ENCODE measurements at regions not wholly inside any gene's neighbourhood (a gene's known extent, or its start where the extent isn't known, plus 50 kb on each side); places are given as distances from the start of the nearest gene placed in this dataset.

DNA sequence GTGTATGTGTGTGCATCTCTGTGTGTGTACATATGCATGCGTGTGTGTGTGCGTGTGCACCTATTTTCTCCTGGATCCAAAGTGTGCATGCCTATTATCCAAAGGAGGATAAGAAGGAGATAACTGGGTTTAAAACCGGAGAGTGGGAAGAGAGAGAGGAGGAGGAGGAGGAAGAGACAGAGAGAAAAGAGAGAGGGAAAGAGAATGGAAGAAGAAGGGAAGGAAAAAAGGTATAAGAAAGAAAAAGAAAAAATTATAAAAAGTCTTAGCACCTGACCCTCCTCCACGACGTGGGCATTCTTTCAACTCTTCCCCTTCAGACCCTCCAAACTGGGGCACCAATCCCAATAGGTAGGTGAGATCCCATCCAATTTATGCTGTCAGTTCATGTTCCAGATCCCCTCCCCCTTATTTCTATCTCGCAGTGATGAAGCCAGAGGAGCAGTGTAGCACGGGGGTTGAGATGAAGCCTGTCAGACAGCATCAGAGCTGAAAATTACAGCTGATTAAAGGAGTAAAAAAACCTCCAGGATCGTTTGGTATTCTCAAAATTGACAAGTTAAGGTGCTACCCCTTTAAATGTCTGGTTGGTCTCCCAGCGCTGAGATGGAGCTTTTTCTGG, 386.7 kb upstream of the ATP5MC3 start:
- DNase-seq (ENCODE audit: low spot score) = no peak

DNA sequence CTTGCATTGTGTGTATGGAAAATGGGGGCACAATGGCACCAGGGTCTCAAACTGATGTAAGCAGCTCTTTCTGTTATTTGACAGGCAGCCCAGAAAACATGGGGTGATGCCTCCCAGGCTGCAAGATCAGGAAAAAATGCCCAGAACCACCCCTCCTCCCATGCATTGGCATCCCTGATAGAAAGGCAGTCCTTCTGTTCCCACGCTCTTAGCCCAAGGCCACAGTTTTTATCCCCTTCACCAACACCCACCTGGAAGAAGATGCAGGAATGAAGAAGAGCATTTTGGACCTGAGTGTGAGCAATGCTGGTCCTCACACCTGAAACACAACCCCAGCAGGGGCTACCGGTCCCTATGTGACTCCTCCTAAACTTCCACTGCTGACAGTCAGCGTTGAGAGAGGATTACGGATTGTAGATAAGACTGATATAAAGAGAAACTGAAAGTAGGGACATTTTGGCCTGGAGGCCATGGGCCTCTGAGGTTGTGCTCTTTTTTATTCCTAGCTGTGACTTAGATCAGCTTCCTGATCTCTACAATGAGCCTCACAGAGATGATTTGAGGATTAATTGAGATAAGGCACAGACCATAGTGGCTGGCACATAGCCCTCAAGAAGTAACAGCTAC, 386.0 kb upstream of the ATP5MC3 start:
- DNase-seq (ENCODE audit: low spot score) = no peak

DNA sequence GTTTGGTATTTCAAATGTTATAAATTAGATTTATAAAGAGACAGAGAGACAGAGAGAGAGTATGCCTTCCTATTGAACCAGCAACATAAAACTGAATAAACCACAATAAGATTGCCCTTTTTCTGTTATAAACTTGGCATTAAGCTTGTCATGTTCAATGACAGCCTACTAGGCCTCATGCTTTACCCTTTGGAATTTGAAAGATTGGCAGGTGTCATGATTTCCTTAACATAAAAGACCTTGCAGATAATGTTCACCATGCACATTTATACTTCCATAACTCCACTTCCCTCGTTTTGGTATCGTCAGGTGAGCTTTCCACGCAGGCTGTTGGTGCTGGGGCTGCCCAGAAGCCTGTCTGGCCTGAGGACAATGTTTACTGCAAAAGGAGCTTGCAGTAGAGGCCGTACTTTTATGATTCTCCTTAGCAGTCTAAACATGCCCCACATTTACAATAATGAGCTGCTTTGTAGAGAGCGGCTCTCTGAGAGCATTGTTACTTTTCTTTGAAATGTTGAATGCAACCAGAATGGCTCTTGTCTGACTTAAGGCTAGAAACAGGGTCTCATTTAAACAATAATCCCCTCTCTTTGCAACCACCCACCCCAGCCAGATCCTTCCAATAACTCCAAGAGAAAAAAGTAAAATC, 379.1 kb upstream of the ATP5MC3 start:
- DNase-seq (ENCODE audit: low spot score) = no peak

DNA sequence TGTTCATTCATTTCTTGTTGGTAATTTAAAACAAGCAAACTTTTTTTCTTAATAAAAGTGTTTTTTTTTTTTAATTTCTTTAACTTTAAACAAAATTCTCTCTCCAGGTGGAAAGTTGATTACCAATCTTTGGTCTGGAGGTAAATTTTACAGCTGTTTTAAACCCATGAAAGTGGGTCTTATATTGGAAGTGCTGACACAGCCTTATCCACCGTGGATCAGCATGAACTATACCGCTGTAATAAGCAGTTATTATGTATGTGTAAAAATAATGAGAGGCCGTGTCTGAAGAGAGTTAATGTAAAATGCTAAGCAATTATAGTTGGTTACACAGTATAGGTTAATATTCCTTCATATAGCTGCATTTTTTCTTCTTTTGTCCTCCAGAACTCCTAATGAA, 378.1 kb upstream of the ATP5MC3 start:
- no peak for DNase-seq (ENCODE audit: low spot score)

DNA sequence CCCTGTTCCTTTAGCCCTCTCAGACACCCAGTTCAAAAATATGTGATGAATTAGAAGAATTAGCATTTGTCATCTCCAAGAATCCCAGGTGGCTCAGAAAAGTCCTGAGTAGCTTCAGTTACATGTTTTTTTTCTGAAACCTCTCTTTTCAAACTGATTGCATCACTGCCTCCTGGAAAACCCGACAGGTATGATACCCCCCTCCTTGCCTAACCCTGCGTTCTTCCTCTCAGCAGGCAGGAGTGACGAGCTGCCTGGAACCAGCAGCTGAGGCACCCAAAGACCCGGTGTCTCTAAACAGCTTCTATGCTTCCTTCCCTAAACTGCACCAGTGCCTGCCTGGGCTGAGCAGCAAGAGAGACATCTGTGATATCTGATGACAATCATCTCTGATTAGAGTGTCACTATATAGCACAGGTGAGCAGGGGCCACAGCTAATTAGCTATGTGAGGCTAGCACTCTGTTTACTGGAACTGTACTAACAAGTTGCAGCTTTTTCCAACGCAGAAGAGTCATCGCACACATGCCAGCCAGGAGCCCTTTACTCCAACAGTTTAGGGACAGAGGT, 376.4 kb upstream of the ATP5MC3 start:
- no peak for DNase-seq (ENCODE audit: low spot score)

DNA sequence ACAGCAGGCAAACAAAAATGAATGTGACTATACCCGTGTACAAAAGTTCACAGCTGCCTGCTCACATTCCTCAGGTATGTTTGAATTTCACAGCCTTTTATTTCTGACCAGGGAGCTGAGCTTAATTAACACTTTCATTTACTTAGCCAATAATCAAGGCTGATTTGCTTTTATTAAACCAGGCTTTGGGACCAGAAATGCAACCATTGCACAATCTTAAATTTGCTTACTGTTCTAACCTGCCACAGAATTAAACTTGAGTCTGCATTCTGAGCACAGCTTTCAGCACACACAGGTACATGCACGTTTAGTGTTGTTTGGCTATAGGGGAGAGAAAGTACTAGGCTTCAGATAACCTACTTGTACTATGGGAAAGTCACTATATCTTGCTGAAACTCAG, 372.4 kb upstream of the ATP5MC3 start:
- no peak for DNase-seq (ENCODE audit: low spot score)

DNA sequence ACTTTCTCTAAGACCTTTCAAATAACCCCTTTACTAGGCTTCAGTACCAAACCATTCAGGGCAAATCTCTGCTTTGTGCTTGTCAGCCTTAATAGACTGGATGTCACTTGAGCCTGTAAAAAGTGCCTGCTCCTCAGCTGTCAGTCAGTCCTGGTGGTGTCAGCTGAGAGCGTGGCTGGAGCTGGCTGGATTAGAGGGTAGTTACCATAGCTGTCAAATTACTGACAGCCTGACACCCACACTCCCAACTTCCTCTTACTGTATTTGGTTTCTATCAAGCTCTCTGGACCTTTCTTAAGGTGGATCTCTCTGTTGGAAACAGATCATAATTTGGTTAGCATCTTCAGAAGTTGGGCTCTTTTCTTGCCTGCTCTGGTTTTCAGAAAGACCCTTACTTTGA, 371.4 kb upstream of the ATP5MC3 start:
- DNase-seq (ENCODE audit: low spot score) = no peak

DNA sequence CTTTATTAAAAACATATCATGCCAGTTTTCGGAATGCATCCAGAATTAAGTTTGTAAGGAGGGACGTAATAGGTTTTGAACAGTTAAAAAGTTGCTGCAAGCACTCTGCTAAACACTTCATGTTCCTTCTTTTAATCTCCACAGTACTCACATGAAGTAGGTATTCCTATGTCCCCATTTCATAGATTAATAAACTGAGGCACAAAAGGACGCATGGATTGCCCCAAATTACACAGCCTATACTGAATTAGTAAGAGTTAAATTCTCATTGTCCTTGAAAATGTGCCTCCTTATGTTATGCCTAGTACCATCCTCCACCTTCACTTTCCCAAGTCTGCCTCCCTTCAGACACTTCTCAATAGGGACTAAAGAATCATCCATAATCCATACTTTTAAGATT, 358.9 kb upstream of the ATP5MC3 start:
- DNase-seq (ENCODE audit: low spot score) = no peak

DNA sequence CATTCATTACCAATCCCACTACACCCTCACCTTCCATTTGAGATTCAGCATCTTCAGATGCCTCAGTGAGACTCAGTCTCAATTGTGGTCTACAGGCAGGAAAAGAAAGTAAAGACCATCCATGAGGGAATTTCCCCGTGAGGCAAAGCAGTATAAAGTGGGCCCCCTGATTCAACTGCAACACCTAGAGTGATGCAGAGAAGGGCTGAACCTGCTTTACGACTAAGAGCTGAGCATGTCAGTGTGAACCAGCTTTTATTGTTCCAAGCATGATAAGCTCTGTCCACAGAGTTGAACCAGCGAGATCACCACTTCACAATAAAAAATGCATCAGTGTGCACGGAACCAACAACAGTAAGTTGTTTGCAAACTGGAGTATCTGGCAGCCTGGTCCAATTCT, 357.6 kb upstream of the ATP5MC3 start:
- DNase-seq (ENCODE audit: low spot score) = no peak

DNA sequence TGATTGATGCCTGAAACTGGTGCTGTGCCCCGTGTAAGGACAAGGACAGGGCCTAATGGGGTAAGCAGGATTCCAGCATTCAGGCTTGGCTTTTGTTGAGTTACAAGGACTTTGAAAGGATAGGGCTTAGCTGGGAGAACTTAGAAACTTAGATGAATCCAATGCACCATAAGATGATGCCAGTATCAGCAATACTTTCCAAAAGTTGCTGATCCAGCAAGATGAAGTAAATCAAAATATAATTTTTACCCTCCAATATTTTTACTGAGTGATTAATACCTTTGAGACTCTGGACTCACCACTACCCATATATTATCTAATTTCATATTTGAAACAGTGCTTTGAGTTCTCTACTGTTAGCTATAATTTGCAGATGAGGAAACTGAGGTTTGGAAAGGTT, 354.5 kb upstream of the ATP5MC3 start:
- DNase-seq (ENCODE audit: low spot score) = no peak

DNA sequence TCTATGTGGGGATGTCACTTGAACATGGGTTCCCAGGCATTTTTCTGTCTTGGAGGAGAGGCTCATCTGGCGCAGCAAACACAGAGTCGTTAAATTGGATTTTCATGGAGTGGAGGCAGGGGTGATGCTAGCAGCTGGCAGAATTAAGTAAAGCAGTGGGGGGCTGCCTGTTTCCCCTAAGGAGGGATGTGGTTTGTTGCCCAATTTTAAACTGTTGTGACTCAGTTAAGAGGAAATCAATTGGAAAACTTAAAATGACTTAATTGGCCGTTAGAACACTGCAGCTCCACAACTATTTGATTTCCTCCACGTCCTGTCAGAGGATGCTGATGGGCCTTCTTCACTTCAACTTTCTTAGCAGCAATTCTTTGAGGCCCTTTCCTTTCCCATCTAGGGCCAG, 354.1 kb upstream of the ATP5MC3 start:
- DNase-seq (ENCODE audit: low spot score) = no peak

DNA sequence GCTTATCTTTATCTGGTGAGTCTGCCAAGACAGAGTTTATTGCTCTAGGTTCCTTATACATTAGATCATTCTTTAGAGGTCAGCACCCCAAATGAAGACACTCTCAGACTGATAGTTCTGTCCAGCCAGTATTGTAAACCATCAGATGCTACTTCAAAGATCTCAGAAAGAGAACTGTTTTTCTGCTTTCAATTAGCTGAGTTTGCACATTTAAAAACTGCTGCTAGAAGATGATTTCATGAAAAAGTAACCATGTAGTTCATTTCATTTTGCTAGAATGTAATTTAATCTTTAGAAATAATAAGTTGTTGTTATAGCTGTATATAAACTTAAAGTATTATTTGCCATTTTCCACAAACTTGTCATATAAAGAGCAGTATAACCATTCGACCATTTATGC, 344.5 kb upstream of the ATP5MC3 start:
- no peak for DNase-seq (ENCODE audit: low spot score)

DNA sequence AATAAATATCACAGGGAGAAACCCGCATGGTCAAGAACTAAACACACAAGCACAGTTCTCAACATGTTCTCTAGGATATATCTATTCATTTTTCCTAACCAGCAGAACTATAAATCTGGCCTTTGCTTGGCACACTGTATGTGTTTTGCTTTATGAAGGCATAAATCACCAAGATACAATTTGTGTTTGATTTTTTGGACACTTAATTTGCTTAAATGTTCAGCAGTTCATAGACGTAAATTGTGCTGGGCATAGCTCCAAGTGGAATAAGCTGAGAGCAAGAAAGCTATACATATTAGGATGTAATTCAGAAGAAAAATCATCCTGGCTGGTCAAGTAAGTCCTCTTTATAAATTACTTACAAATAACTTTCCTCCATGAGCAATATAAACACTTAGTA, 341.5 kb upstream of the ATP5MC3 start:
- DNase-seq (ENCODE audit: low spot score) = no peak

DNA sequence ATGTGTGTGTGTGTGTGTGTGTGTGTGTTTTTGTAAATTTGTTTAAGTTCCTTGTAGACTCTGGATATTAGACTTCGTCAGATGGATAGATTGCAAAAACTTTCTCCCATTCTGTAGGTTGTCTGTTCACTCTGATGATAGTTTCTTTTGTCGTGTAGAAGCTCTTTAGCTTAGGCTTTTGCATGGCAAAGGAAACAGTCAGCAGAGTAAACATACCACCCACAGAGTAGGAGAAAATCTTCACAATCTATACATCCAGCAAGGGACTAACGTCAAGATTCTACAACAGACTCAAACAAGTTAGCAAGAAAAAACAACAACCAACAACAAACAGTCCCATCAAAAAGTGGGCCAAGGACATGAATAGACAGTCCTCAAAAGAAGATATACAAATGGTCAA, 336.7 kb upstream of the ATP5MC3 start:
- no peak for DNase-seq (ENCODE audit: low spot score)

DNA sequence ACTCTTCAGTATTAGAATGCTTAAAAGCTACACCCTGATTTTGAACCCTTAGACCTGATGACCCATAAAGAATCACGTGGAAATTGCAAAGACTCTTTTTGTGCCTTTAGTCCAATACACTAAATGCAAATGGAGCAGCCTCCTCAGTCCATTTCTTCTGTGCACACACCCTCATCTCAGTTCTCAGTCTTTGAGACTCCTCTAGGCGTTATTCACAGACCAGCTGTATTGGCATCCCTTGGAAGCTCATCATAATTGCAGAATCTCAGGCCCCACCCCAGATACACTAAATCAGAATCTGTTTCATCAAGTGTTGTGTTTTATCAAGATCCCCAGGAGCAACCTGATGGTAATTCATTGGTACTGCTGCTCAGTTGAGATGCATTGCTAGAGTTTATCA, 335.0 kb upstream of the ATP5MC3 start:
- DNase-seq (ENCODE audit: low spot score) = no peak

DNA sequence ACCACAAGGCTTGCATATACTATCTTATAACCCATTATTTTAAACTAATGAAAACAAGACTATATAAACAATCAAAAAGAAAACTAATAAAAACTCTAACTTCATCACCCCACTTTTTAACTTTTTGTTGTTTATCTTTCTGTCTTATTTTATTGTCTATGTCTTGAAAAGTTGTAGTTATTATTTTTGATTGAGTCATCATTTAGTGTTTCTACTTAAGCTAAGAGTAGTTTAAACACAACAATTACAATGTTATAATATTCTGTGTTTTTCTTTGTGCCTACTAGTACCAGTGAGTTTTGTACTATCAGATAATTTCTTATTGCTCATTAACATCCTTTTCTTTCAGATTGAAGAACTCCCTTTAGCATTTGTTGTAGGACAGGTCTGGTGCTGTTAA, 318.7 kb upstream of the ATP5MC3 start:
- no peak for DNase-seq (ENCODE audit: low spot score)

DNA sequence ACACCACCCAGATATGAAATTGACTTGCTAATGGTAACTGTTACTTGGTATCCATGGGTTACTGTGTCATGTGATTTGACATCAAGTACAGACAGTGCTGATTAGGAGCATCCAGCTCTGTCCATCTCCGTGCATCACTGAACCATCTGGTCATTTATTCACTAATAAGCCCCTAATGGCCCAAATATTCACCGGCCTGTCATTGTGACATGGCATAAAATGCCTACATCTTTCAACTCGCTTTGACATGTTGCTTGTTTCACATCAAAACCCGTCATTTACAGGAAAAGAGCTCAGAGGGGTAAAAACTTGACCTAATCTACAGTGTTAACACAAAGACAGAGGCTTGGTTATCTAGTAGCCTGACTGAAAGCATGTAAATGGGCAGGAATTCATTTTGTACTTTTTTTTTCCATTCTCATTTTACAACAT, 308.9 kb upstream of the ATP5MC3 start:
- DNase-seq (ENCODE audit: low spot score) = no peak

DNA sequence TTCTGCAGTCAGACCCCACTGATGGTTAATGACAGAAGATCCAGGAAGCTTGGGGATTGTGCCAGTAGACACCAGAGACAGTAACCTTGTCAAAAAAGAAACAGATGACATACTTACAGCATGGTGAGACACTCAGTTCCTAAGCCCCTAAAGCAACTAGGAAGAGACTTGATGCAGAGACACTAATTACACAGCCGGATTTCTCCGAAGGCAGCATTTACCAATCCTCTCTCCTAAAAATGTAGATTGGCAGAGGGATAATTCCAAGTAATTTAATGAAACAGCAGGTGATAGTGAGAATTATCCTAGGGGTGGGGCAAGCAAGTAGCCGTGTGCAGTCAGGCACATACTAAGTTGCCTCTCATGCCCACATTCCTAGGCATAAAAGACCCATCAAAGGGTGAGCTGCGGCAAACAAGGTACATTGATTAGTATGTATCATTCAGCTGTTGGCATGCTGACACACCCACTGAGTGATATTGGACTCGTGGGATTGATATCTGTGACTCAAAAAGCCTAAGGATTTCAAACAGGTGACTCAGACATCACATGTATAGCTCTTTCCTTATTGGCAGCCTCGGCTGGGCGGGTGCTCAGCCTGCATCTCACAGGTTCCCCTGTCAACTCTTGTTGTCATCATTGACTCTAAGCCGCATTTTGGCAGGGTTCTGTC, 296.7 kb upstream of the ATP5MC3 start:
- no peak for DNase-seq (ENCODE audit: low spot score)

DNA sequence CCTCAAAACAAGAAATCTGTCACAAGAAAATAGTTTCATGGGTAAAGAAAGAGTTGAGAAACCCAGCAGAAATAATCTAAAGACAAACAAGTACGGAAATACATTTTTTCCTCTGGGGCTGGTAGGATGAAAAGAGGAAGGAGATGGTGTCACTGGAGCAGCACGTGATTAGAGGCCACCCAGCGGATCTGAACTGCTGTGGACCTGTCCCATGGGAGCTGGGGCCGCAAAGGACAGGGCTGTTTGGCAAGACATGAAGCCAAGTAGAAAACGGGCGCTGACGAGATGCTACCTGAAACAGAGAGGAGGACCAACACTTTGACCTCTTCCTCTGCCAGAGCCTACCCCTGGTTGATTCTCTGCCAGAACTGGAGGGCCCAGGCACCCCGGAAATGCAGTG, 295.4 kb upstream of the ATP5MC3 start:
- no peak for DNase-seq (ENCODE audit: low spot score)

DNA sequence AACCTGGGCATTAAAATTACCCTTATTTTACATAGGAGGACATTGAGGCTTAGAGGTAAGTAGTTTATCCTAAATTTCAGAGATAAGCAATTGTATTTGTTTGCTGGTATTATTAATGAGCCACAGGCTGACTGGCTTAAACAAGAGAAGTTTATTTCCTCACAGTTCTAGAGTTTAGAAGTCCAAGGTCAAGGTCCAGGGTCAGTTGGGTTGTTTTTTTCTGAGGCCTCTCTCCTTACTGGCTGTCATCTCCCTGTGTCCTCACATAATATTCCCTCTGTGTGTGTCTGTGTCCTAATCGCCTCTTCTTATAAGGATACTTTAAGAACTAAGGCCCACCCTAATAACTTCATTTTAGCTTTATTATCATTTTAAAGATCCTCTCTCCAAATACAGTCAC, 294.9 kb upstream of the ATP5MC3 start:
- DNase-seq (ENCODE audit: low spot score) = no peak

DNA sequence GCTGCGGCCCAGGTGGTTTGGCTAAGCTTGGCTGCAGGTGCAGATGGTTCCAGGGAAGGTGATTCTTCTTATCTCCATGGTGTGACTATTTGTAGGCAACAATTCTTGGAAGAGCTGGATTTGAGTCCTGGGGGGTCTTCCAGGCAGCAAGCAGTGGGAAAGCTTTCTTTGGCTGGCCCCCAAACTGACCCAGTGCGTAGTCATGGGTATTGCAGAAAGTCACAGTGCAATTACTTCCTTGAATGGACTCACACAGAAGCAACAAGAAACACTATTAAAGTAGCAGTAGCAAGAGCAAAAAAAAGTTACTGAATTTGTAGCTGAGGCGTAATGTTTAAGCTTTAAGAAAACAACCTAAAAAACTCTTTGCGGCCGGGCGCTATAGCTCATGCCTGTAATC, 293.6 kb upstream of the ATP5MC3 start:
- no peak for DNase-seq (ENCODE audit: low spot score)

DNA sequence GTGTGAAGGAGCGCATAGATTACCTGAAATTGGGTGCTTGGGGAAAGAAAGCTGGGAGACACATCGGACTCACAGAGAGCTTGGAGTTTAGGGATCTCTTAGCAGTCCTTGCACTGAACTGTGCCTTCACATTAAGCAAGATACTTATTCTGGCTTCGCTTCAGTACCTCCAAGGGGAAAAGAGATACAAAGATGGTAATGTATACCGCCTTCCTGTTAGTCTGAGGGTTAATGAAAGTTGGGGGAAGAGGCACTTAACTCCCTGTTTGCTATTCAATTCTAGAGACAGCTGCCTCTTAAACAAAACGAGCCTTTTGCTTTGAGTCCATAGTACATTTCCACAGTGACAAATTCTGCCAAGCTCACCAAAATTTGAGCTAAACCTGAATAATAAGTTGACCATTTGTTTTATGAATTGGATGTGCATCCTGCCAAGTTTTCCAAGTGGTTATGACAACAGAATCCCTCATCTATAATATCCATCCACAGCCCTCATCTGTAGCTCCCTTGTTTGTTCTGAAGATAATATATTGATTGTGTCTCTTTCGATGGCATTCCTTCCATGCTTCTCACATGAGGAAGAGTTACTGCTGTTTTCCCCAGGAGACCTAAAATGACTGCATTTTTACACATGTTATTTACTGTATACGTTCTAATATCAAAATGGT, 287.1 kb upstream of the ATP5MC3 start:
- DNase-seq (ENCODE audit: low spot score) = no peak

All from ureter (tissue), 1 donor.